Activated B cell treated with CpG ODN at 0.5 μM for 24 hours (primary cell): ENCODE measurements at regions not wholly inside any gene's neighbourhood (a gene's known extent, or its start where the extent isn't known, plus 50 kb on each side); places are given as distances from the start of the nearest gene placed in this dataset.
"Not testable (repeated sequence)": the region's sequence is repeated elsewhere in the genome, so short reads cannot be mapped to it uniquely, and the experiment has no call there.

ENCODE experiments used
- ATAC-seq: fragments of 200-7000 bp; cut with Tn5 transposase; one replicate; pipeline ENCODE4 v1.10.0; 2021; ENCODE audit warnings: low read depth, mild to moderate bottlenecking, moderate library complexity
- CTCF ChIA-PET: fragments of 350-600 bp; sonication (Branson Sonifier 250); formaldehyde crosslinking; loops from one replicate; lab custom pipeline; 2021; ENCODE audit warnings: antibody characterized with exemption; lab: Charles Lee
- POLR2A ChIA-PET: fragments of 350-600 bp; sonication (Branson Sonifier 250); formaldehyde crosslinking; loops from one replicate; lab custom pipeline; 2021; ENCODE audit warnings: antibody characterized with exemption; lab: Charles Lee
- DNase-seq: peaks from one replicate; pipeline ENCODE4 v3.0.0; 2022
- H3K27ac Mint-ChIP-seq: one replicate; pipeline ENCODE4 v1.8.0; 2020; ENCODE audit warnings: mixed read lengths
- H3K27me3 Mint-ChIP-seq: one replicate; pipeline ENCODE4 v1.8.0; 2021; ENCODE audit warnings: mixed read lengths
- H3K36me3 Mint-ChIP-seq: one replicate; pipeline ENCODE4 v1.8.0; 2021; ENCODE audit warnings: low read depth, mixed read lengths
- H3K4me1 Mint-ChIP-seq: one replicate; pipeline ENCODE4 v1.8.0; 2021; ENCODE audit warnings: mixed read lengths
- H3K4me3 Mint-ChIP-seq: one replicate; pipeline ENCODE4 v1.8.0; 2020; ENCODE audit warnings: mild to moderate bottlenecking, mixed read lengths
- H3K9me3 Mint-ChIP-seq: one replicate; pipeline ENCODE4 v1.8.0; 2020; ENCODE audit warnings: mixed read lengths
- CTCF ChIP-seq: fragments of 200-600 bp; IDR thresholded peaks from one replicate; pipeline ENCODE4 v1.8.0; 2022; ENCODE audit warnings: antibody characterized with exemption, mild to moderate bottlenecking
- intact Hi-C: fragments of 100-400 bp; cut with micrococcal nuclease; formaldehyde crosslinking; loops from one replicate; pipeline ENCODE4 v1.15.1; 2024

- no peak overlapping the region for H3K27ac Mint-ChIP-seq
- H3K9me3 Mint-ChIP-seq = no peaks in the 10 kb centered on the region
- no peaks in the 10 kb centered on the region for H3K27me3 Mint-ChIP-seq
- H3K36me3 Mint-ChIP-seq = no peaks in the 10 kb centered on the region
- no peak for ATAC-seq
- no peak overlapping the region for H3K4me3 Mint-ChIP-seq
- no peak for TF ChIP-seq CTCF
- ChIA-PET POLR2A (interaction anchor here (2.2 kb wide), 1 partner anchor 286 kb away, joined by 24 read pairs; the partner anchor contains the start of gene TGFBR2), CTCF (interaction anchor here (0.9 to 5.1 kb wide), 6 partner anchors 9 to 372 kb away, joined by 3 to 44 read pairs (median 4); no protein-coding TSS in a partner anchor)
- peaks cover 6% of the 10 kb centered on the region for H3K4me1 Mint-ChIP-seq
- no peak for DNase-seq
- intact Hi-C loops = no loop called here
Observed at GRCh38 chr3:30321065-30321464, 285.3 kb upstream of the TGFBR2 start.

GRCh38 chr3:30323649-30324048 is 282.8 kb upstream of the TGFBR2 start:
- H3K4me1 Mint-ChIP-seq, intact Hi-C loops, H3K9me3 Mint-ChIP-seq, DNase-seq, H3K36me3 Mint-ChIP-seq, H3K27me3 Mint-ChIP-seq, POLR2A ChIA-PET, H3K4me3 Mint-ChIP-seq, ATAC-seq, H3K27ac Mint-ChIP-seq: not testable (repeated sequence)
- CTCF ChIA-PET = interaction anchor here (0.6 to 1.1 kb wide), 2 partner anchors 55 to 125 kb away, joined by 3 to 4 read pairs; no protein-coding TSS in a partner anchor

GRCh38 chr3:30324587-30324986 is 281.8 kb upstream of the TGFBR2 start:
- peaks cover 5% of the 10 kb centered on the region for H3K4me1 Mint-ChIP-seq
- DNase-seq (no peak), ATAC-seq (no peak)
- H3K4me3 Mint-ChIP-seq = no peak overlapping the region
- POLR2A ChIA-PET = interaction anchor here (0.7 kb wide), 1 partner anchor 131 kb away, joined by 3 read pairs; no protein-coding TSS in a partner anchor
- CTCF ChIA-PET = interaction anchor here (0.6 to 1.3 kb wide), 3 partner anchors 126 to 370 kb away, joined by 3 to 4 read pairs (median 3); no protein-coding TSS in a partner anchor
- TF ChIP-seq CTCF = no peak
- H3K27ac Mint-ChIP-seq = no peak overlapping the region
- no peaks in the 10 kb centered on the region for H3K9me3 Mint-ChIP-seq
- no peaks in the 10 kb centered on the region for H3K27me3 Mint-ChIP-seq
- H3K36me3 Mint-ChIP-seq = no peaks in the 10 kb centered on the region
- intact Hi-C loops = no loop called here

- CTCF ChIA-PET, H3K27ac Mint-ChIP-seq: not testable (repeated sequence)
- POLR2A ChIA-PET = interaction anchor here (0.7 kb wide), 1 partner anchor 291 kb away, joined by 4 read pairs; no protein-coding TSS in a partner anchor
Observed at GRCh38 chr3:30327976-30328375, 278.4 kb upstream of the TGFBR2 start.

GRCh38 chr3:30328935-30329334 is 277.5 kb upstream of the TGFBR2 start:
- peaks cover 23% of the 10 kb centered on the region for H3K4me1 Mint-ChIP-seq
- ATAC-seq, intact Hi-C loops, CTCF ChIA-PET, POLR2A ChIA-PET, H3K36me3 Mint-ChIP-seq, H3K27me3 Mint-ChIP-seq, H3K9me3 Mint-ChIP-seq, H3K27ac Mint-ChIP-seq, H3K4me3 Mint-ChIP-seq, DNase-seq: not testable (repeated sequence)

More at GRCh38 chr3:30327976-30328375, 278.4 kb upstream of the TGFBR2 start:
- H3K4me3 Mint-ChIP-seq, intact Hi-C loops, ATAC-seq, H3K9me3 Mint-ChIP-seq, H3K36me3 Mint-ChIP-seq, DNase-seq, H3K27me3 Mint-ChIP-seq: not testable (repeated sequence)
- H3K4me1 Mint-ChIP-seq = peaks cover 18% of the 10 kb centered on the region

- no peak for ATAC-seq
Observed at GRCh38 chr3:30331519-30331918, 274.9 kb upstream of the TGFBR2 start.

More at GRCh38 chr3:30331519-30331918, 274.9 kb upstream of the TGFBR2 start:
- no peak for TF ChIP-seq CTCF
- intact Hi-C loops = loop anchor here (5.0 kb wide), 1 partner anchor 276 kb away; the partner anchor contains the start of gene TGFBR2
- CTCF ChIA-PET = interaction anchor here (1.5 kb wide), 1 partner anchor 12 kb away, joined by 6 read pairs; no protein-coding TSS in a partner anchor
- Mint-ChIP-seq H3K4me3 (no peak overlapping the region), H3K9me3 (no peaks in the 10 kb centered on the region), H3K4me1 (peaks cover 23% of the 10 kb centered on the region), H3K36me3 (no peaks in the 10 kb centered on the region), H3K27me3 (no peaks in the 10 kb centered on the region), H3K27ac (peak overlapping the region; percentile 61)
- DNase-seq = no peak
- POLR2A ChIA-PET = no interaction called here
